ENCODE measurements at regions not wholly inside any gene's neighbourhood (a gene's known extent, or its start where the extent isn't known, plus 50 kb on each side); places are given as distances from the start of the nearest gene placed in this dataset.

DNA sequence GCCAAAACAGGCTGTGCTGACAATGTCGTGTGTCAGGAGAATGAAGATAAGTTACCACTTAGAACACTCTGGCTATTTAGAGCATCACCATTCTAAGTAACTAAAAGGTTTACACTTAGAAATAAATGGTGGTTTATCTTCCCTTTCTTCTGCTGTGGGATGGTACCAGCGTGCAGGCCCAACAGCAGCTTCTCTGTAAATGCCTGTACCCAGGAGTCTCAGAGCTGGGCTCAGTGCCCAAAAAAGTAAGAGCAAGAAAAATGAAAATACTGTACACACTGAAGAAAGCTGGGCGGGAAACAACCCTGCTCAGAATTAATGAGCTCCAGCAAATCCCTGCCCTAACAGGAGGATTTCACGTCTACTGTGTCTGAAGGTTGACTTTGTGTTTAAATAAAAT is 206.5 kb downstream of the MFSD1 start:
- TF ChIP-seq, protein P1, sequence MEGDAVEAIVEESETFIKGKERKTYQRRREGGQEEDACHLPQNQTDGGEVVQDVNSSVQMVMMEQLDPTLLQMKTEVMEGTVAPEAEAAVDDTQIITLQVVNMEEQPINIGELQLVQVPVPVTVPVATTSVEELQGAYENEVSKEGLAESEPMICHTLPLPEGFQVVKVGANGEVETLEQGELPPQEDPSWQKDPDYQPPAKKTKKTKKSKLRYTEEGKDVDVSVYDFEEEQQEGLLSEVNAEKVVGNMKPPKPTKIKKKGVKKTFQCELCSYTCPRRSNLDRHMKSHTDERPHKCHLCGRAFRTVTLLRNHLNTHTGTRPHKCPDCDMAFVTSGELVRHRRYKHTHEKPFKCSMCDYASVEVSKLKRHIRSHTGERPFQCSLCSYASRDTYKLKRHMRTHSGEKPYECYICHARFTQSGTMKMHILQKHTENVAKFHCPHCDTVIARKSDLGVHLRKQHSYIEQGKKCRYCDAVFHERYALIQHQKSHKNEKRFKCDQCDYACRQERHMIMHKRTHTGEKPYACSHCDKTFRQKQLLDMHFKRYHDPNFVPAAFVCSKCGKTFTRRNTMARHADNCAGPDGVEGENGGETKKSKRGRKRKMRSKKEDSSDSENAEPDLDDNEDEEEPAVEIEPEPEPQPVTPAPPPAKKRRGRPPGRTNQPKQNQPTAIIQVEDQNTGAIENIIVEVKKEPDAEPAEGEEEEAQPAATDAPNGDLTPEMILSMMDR (IDR thresholded peaks at IDR 0.05), result no peak
- TF ChIP-seq POLR2AphosphoS5 (IDR thresholded peaks at IDR 0.05), result no peak
